Esophagus squamous epithelium (tissue), 4 donors: ENCODE measurements at regions not wholly inside any gene's neighbourhood (a gene's known extent, or its start where the extent isn't known, plus 50 kb on each side); places are given as distances from the start of the nearest gene placed in this dataset.

Experiments
- CTCF ChIP-seq, 6 experiments: fragments of 450-650 bp in 4 of 6; fragments of 200-600 bp in 2 of 6; sonication (generic) in 2 of 6; IDR thresholded peaks; one replicate each; pipeline ENCODE4 v1.5.1; 2016 to 2019; ENCODE audit warnings: antibody characterized with exemption in 6 of 6, mild to moderate bottlenecking in 4 of 6, moderate library complexity in 4 of 6
- POLR2A ChIP-seq, 4 donors: fragments of 450-650 bp; IDR thresholded peaks; one replicate each; pipeline ENCODE4 v1.6.1; 2017; ENCODE audit warnings: antibody characterized with exemption in 4 of 4, mild to moderate bottlenecking in 4 of 4, moderate library complexity in 3 of 4

- TF ChIP-seq CTCF (IDR thresholded peaks at IDR 0.05) (no peak), POLR2A (IDR thresholded peaks at IDR 0.05) (no peak)
Measured at GRCh38 chr4:181498148-181498547, 745.1 kb upstream of the TENM3 start.
